ENCODE measurements at regions not wholly inside any gene's neighbourhood (a gene's known extent, or its start where the extent isn't known, plus 50 kb on each side); places are given as distances from the start of the nearest gene placed in this dataset.
"Not testable (repeated sequence)": the region's sequence is repeated elsewhere in the genome, so short reads cannot be mapped to it uniquely, and the experiment has no call there.

- TF ChIP-seq, protein P1, sequence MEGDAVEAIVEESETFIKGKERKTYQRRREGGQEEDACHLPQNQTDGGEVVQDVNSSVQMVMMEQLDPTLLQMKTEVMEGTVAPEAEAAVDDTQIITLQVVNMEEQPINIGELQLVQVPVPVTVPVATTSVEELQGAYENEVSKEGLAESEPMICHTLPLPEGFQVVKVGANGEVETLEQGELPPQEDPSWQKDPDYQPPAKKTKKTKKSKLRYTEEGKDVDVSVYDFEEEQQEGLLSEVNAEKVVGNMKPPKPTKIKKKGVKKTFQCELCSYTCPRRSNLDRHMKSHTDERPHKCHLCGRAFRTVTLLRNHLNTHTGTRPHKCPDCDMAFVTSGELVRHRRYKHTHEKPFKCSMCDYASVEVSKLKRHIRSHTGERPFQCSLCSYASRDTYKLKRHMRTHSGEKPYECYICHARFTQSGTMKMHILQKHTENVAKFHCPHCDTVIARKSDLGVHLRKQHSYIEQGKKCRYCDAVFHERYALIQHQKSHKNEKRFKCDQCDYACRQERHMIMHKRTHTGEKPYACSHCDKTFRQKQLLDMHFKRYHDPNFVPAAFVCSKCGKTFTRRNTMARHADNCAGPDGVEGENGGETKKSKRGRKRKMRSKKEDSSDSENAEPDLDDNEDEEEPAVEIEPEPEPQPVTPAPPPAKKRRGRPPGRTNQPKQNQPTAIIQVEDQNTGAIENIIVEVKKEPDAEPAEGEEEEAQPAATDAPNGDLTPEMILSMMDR (IDR thresholded peaks at IDR 0.05) = not testable (repeated sequence)
- TF ChIP-seq EZH2, EZH2phosphoT487 (IDR thresholded peaks at IDR 0.05): not testable (repeated sequence)
Observed at GRCh38 chr3:127435299-127435698, 147.5 kb upstream of the PRR20G start.
